ENCODE measurements at regions not wholly inside any gene's neighbourhood (a gene's known extent, or its start where the extent isn't known, plus 50 kb on each side); places are given as distances from the start of the nearest gene placed in this dataset.
A peak's percentile ranks its signal among the peaks of the same experiment; 100 is the strongest.

GRCh38 chr3:107117156-107117555, 260.1 kb upstream of the CCDC54 start:
- H4K20me1 ChIP-seq (ENCODE audit: insufficient read depth, low read depth, low read length), result no peaks in the 10 kb centered on the region
- H3K4me1 ChIP-seq (ENCODE audit: low read length), result no peaks in the 10 kb centered on the region
- no peak overlapping the region for H3K4me3 ChIP-seq (ENCODE audit: low read length)
- no peak overlapping the region for H3K27ac ChIP-seq (ENCODE audit: low read length)
- no peak overlapping the region for H3K4me2 ChIP-seq (ENCODE audit: low read depth, low read length, poor library complexity, severe bottlenecking)
- DNase-seq, result no peak
- no peaks in the 10 kb centered on the region for H3K36me3 ChIP-seq (ENCODE audit: insufficient read depth, low read length)
- no peak overlapping the region for H3K9ac ChIP-seq (ENCODE audit: low read length)
- H3K9me3 ChIP-seq (ENCODE audit: low read length), result no peaks in the 10 kb centered on the region
- H2AFZ ChIP-seq (ENCODE audit: low read length), result no peak overlapping the region
- H3K9me2 ChIP-seq (replicated peaks; ENCODE audit: insufficient read depth, low read length), result no peaks in the 10 kb centered on the region
- H3K27me3 ChIP-seq (ENCODE audit: low read length), result no peaks in the 10 kb centered on the region
- H3K79me2 ChIP-seq (ENCODE audit: low read length), result no peaks in the 10 kb centered on the region

GRCh38 chr3:107117922-107118536, 259.2 kb upstream of the CCDC54 start:
- Histone ChIP-seq H3K79me2 (ENCODE audit: low read length) (no peaks in the 10 kb centered on the region), H3K36me3 (ENCODE audit: insufficient read depth, low read length) (no peaks in the 10 kb centered on the region), H3K9me3 (ENCODE audit: low read length) (no peaks in the 10 kb centered on the region), H3K27ac (ENCODE audit: low read length) (no peak overlapping the region), H3K4me1 (ENCODE audit: low read length) (no peaks in the 10 kb centered on the region), H3K27me3 (ENCODE audit: low read length) (no peaks in the 10 kb centered on the region), H3K4me2 (ENCODE audit: low read depth, low read length, poor library complexity, severe bottlenecking) (no peak overlapping the region), H2AFZ (ENCODE audit: low read length) (peak overlapping the region; percentile 2; the same call in 1 of the 2 replicates), H3K9me2 (replicated peaks; ENCODE audit: insufficient read depth, low read length) (no peaks in the 10 kb centered on the region), H4K20me1 (ENCODE audit: insufficient read depth, low read depth, low read length) (no peaks in the 10 kb centered on the region), H3K4me3 (ENCODE audit: low read length) (no peak overlapping the region), H3K9ac (ENCODE audit: low read length) (no peak overlapping the region)
- DNase-seq, result peak; percentile 72

GRCh38 chr3:107124885-107125284, 252.4 kb upstream of the CCDC54 start:
- Histone ChIP-seq H3K27me3 (ENCODE audit: low read length) (no peaks in the 10 kb centered on the region), H3K4me1 (ENCODE audit: low read length) (no peaks in the 10 kb centered on the region), H4K20me1 (ENCODE audit: insufficient read depth, low read depth, low read length) (no peaks in the 10 kb centered on the region), H3K9ac (ENCODE audit: low read length) (no peak overlapping the region), H2AFZ (ENCODE audit: low read length) (no peak overlapping the region), H3K4me2 (ENCODE audit: low read depth, low read length, poor library complexity, severe bottlenecking) (no peak overlapping the region), H3K36me3 (ENCODE audit: insufficient read depth, low read length) (no peaks in the 10 kb centered on the region), H3K4me3 (ENCODE audit: low read length) (no peak overlapping the region), H3K79me2 (ENCODE audit: low read length) (no peaks in the 10 kb centered on the region), H3K27ac (ENCODE audit: low read length) (no peak overlapping the region), H3K9me3 (ENCODE audit: low read length) (no peaks in the 10 kb centered on the region), H3K9me2 (replicated peaks; ENCODE audit: insufficient read depth, low read length) (no peaks in the 10 kb centered on the region)
- DNase-seq, result no peak

- Histone ChIP-seq H3K9me3 (ENCODE audit: low read length) (no peaks in the 10 kb centered on the region), H4K20me1 (ENCODE audit: insufficient read depth, low read depth, low read length) (no peaks in the 10 kb centered on the region), H3K27ac (ENCODE audit: low read length) (no peak overlapping the region), H3K9ac (ENCODE audit: low read length) (no peak overlapping the region), H3K79me2 (ENCODE audit: low read length) (no peaks in the 10 kb centered on the region), H3K4me2 (ENCODE audit: low read depth, low read length, poor library complexity, severe bottlenecking) (no peak overlapping the region), H3K4me3 (ENCODE audit: low read length) (no peak overlapping the region), H3K4me1 (ENCODE audit: low read length) (no peaks in the 10 kb centered on the region), H3K27me3 (ENCODE audit: low read length) (no peaks in the 10 kb centered on the region), H3K36me3 (ENCODE audit: insufficient read depth, low read length) (no peaks in the 10 kb centered on the region), H3K9me2 (replicated peaks; ENCODE audit: insufficient read depth, low read length) (no peaks in the 10 kb centered on the region), H2AFZ (ENCODE audit: low read length) (no peak overlapping the region)
- no peak for DNase-seq
Observed at GRCh38 chr3:107128946-107129345, 248.3 kb upstream of the CCDC54 start.

- Histone ChIP-seq H3K9me3 (ENCODE audit: low read length) (no peaks in the 10 kb centered on the region), H3K4me1 (ENCODE audit: low read length) (no peaks in the 10 kb centered on the region), H3K4me2 (ENCODE audit: low read depth, low read length, poor library complexity, severe bottlenecking) (no peak overlapping the region), H3K27ac (ENCODE audit: low read length) (no peak overlapping the region), H3K9me2 (replicated peaks; ENCODE audit: insufficient read depth, low read length) (no peaks in the 10 kb centered on the region), H4K20me1 (ENCODE audit: insufficient read depth, low read depth, low read length) (no peaks in the 10 kb centered on the region), H2AFZ (ENCODE audit: low read length) (no peak overlapping the region), H3K4me3 (ENCODE audit: low read length) (no peak overlapping the region), H3K36me3 (ENCODE audit: insufficient read depth, low read length) (no peaks in the 10 kb centered on the region), H3K27me3 (ENCODE audit: low read length) (no peaks in the 10 kb centered on the region), H3K9ac (ENCODE audit: low read length) (no peak overlapping the region), H3K79me2 (ENCODE audit: low read length) (no peaks in the 10 kb centered on the region)
- no peak for DNase-seq
Observed at GRCh38 chr3:107130089-107130700, 247.0 kb upstream of the CCDC54 start.

- H2AFZ ChIP-seq (ENCODE audit: low read length), result no peak overlapping the region
- H3K36me3 ChIP-seq (ENCODE audit: insufficient read depth, low read length), result no peaks in the 10 kb centered on the region
- H3K9ac ChIP-seq (ENCODE audit: low read length), result no peak overlapping the region
- no peak overlapping the region for H3K4me3 ChIP-seq (ENCODE audit: low read length)
- H3K9me2 ChIP-seq (replicated peaks; ENCODE audit: insufficient read depth, low read length), result no peaks in the 10 kb centered on the region
- no peak overlapping the region for H3K4me2 ChIP-seq (ENCODE audit: low read depth, low read length, poor library complexity, severe bottlenecking)
- no peak for DNase-seq
- no peaks in the 10 kb centered on the region for H3K27me3 ChIP-seq (ENCODE audit: low read length)
- H3K9me3 ChIP-seq (ENCODE audit: low read length), result no peaks in the 10 kb centered on the region
- H3K4me1 ChIP-seq (ENCODE audit: low read length), result no peaks in the 10 kb centered on the region
- H3K27ac ChIP-seq (ENCODE audit: low read length), result no peak overlapping the region
- H4K20me1 ChIP-seq (ENCODE audit: insufficient read depth, low read depth, low read length), result no peaks in the 10 kb centered on the region
- no peaks in the 10 kb centered on the region for H3K79me2 ChIP-seq (ENCODE audit: low read length)
Observed at GRCh38 chr3:107132674-107133073, 244.6 kb upstream of the CCDC54 start.

- Histone ChIP-seq H3K9me2 (replicated peaks; ENCODE audit: insufficient read depth, low read length) (no peaks in the 10 kb centered on the region), H3K4me2 (ENCODE audit: low read depth, low read length, poor library complexity, severe bottlenecking) (no peak overlapping the region), H3K79me2 (ENCODE audit: low read length) (no peaks in the 10 kb centered on the region), H3K9me3 (ENCODE audit: low read length) (no peaks in the 10 kb centered on the region), H4K20me1 (ENCODE audit: insufficient read depth, low read depth, low read length) (no peaks in the 10 kb centered on the region), H3K4me1 (ENCODE audit: low read length) (no peaks in the 10 kb centered on the region), H3K27ac (ENCODE audit: low read length) (no peak overlapping the region), H2AFZ (ENCODE audit: low read length) (no peak overlapping the region), H3K9ac (ENCODE audit: low read length) (no peak overlapping the region), H3K27me3 (ENCODE audit: low read length) (no peaks in the 10 kb centered on the region), H3K36me3 (ENCODE audit: insufficient read depth, low read length) (no peaks in the 10 kb centered on the region), H3K4me3 (ENCODE audit: low read length) (no peak overlapping the region)
- DNase-seq, result no peak
Observed at GRCh38 chr3:107133891-107134290, 243.3 kb upstream of the CCDC54 start.

GRCh38 chr3:107142171-107142570, 235.1 kb upstream of the CCDC54 start:
- Histone ChIP-seq H3K79me2 (ENCODE audit: low read length) (no peaks in the 10 kb centered on the region), H3K27me3 (ENCODE audit: low read length) (no peaks in the 10 kb centered on the region), H3K36me3 (ENCODE audit: insufficient read depth, low read length) (no peaks in the 10 kb centered on the region), H3K4me3 (ENCODE audit: low read length) (no peak overlapping the region), H3K27ac (ENCODE audit: low read length) (no peak overlapping the region), H3K9me2 (replicated peaks; ENCODE audit: insufficient read depth, low read length) (no peaks in the 10 kb centered on the region), H3K4me2 (ENCODE audit: low read depth, low read length, poor library complexity, severe bottlenecking) (no peak overlapping the region), H4K20me1 (ENCODE audit: insufficient read depth, low read depth, low read length) (no peaks in the 10 kb centered on the region), H3K4me1 (ENCODE audit: low read length) (no peaks in the 10 kb centered on the region), H3K9ac (ENCODE audit: low read length) (no peak overlapping the region), H3K9me3 (ENCODE audit: low read length) (no peaks in the 10 kb centered on the region), H2AFZ (ENCODE audit: low read length) (no peak overlapping the region)
- no peak for DNase-seq

All from Karpas-422 (cell line).